ENCODE measurements at regions not wholly inside any gene's neighbourhood (a gene's known extent, or its start where the extent isn't known, plus 50 kb on each side); places are given as distances from the start of the nearest gene placed in this dataset.

DNA sequence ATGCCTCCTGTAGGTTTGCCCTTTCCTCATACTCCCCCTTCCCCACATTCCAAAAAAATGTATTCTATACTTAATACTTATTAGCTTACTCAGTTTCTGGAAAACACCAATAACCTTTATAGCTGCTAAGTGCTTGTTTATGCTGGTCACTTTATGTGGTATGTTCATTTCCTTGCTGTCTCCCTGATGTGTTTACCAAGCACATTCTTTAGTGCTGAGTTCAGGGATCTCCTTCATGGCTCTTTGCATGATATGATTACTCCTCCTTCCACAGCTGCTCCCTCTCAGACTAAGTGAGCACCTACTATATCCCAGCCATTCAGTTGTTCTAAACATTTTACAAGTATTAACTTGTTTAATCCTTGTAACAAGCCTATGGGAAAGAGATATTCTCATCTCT is 698.3 kb upstream of the FANCL start:
- TF ChIP-seq, protein P1, sequence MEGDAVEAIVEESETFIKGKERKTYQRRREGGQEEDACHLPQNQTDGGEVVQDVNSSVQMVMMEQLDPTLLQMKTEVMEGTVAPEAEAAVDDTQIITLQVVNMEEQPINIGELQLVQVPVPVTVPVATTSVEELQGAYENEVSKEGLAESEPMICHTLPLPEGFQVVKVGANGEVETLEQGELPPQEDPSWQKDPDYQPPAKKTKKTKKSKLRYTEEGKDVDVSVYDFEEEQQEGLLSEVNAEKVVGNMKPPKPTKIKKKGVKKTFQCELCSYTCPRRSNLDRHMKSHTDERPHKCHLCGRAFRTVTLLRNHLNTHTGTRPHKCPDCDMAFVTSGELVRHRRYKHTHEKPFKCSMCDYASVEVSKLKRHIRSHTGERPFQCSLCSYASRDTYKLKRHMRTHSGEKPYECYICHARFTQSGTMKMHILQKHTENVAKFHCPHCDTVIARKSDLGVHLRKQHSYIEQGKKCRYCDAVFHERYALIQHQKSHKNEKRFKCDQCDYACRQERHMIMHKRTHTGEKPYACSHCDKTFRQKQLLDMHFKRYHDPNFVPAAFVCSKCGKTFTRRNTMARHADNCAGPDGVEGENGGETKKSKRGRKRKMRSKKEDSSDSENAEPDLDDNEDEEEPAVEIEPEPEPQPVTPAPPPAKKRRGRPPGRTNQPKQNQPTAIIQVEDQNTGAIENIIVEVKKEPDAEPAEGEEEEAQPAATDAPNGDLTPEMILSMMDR (IDR thresholded peaks at IDR 0.05; ENCODE audit: extremely low read depth, low read depth, low read length) = no peak
- H3K27me3 ChIP-seq (ENCODE audit: insufficient read depth, low read length) = no peaks in the 10 kb centered on the region
- no peaks in the 10 kb centered on the region for H3K36me3 ChIP-seq (ENCODE audit: insufficient read depth, low read length)
- no peak overlapping the region for H2AFZ ChIP-seq (ENCODE audit: low read length)
- no peak overlapping the region for H3K4me2 ChIP-seq (ENCODE audit: insufficient read depth, low read length)
- no peaks in the 10 kb centered on the region for H3K79me2 ChIP-seq (ENCODE audit: insufficient read depth, low read length)
- H3K4me1 ChIP-seq (ENCODE audit: insufficient read depth, low read length) = no peaks in the 10 kb centered on the region
- H3K9me3 ChIP-seq (ENCODE audit: low read depth, low read length) = no peaks in the 10 kb centered on the region
- no peak overlapping the region for H3K4me3 ChIP-seq (ENCODE audit: insufficient read depth, low read length)
- no peak overlapping the region for H3K27ac ChIP-seq (ENCODE audit: low read depth, low read length)
- no peaks in the 10 kb centered on the region for H4K20me1 ChIP-seq (ENCODE audit: insufficient read depth, low read length)
- DNase-seq (ENCODE audit: insufficient read length, low spot score, missing footprints) = no peak

DNA sequence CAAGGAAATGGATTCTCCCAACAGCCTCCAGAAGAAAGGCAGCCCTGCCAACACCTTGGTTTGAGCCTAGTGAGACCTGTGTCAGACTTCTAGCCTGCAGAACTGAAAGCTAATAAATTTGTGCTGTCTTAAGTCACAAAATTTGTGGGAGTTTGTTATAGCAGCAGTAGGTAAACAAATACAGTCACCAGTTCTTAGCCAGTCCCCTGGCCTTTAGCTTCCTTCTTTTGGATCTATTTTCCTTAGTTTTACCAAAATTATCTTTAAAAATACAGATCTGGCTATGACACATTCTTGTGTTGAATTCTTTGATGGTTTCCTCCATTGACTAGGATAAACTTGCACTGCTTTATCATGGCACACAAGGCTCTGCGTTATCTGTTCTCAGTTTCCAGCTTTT is 697.9 kb upstream of the FANCL start:
- no peaks in the 10 kb centered on the region for H4K20me1 ChIP-seq (ENCODE audit: insufficient read depth, low read length)
- TF ChIP-seq, protein P1 (IDR thresholded peaks at IDR 0.05; ENCODE audit: extremely low read depth, low read depth, low read length) = no peak
- no peaks in the 10 kb centered on the region for H3K4me1 ChIP-seq (ENCODE audit: insufficient read depth, low read length)
- no peak overlapping the region for H3K4me3 ChIP-seq (ENCODE audit: insufficient read depth, low read length)
- no peak overlapping the region for H3K27ac ChIP-seq (ENCODE audit: low read depth, low read length)
- no peaks in the 10 kb centered on the region for H3K36me3 ChIP-seq (ENCODE audit: insufficient read depth, low read length)
- DNase-seq (ENCODE audit: insufficient read length, low spot score, missing footprints) = no peak
- H3K79me2 ChIP-seq (ENCODE audit: insufficient read depth, low read length) = no peaks in the 10 kb centered on the region
- no peaks in the 10 kb centered on the region for H3K27me3 ChIP-seq (ENCODE audit: insufficient read depth, low read length)
- H3K4me2 ChIP-seq (ENCODE audit: insufficient read depth, low read length) = no peak overlapping the region
- H3K9me3 ChIP-seq (ENCODE audit: low read depth, low read length) = no peaks in the 10 kb centered on the region
- no peak overlapping the region for H2AFZ ChIP-seq (ENCODE audit: low read length)

DNA sequence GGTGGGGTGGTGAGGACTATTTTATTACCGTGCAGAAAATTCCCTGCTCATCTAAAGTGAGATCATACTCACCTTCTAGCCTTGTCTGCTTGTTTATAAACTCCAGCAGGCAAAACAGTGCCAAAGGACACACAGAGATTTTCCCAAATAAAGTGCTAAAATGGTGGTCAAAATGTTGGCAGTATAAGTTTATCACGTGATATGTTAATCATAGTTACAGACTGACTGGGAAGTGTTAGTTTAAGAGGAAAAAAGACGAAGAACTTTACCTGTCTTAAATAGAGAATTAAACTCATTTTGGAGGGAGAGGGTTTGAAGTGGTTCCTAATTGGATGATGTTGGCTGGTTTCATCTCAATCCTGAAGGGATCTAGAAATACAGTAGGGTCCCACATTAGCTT is 691.7 kb upstream of the FANCL start:
- no peak for DNase-seq (ENCODE audit: insufficient read length, low spot score, missing footprints)
- H2AFZ ChIP-seq (ENCODE audit: low read length) = no peak overlapping the region
- no peaks in the 10 kb centered on the region for H3K9me3 ChIP-seq (ENCODE audit: low read depth, low read length)
- H3K4me2 ChIP-seq (ENCODE audit: insufficient read depth, low read length) = no peak overlapping the region
- H3K27ac ChIP-seq (ENCODE audit: low read depth, low read length) = no peak overlapping the region
- H3K27me3 ChIP-seq (ENCODE audit: insufficient read depth, low read length) = no peaks in the 10 kb centered on the region
- TF ChIP-seq, protein P1 (IDR thresholded peaks at IDR 0.05; ENCODE audit: extremely low read depth, low read depth, low read length) = no peak
- no peaks in the 10 kb centered on the region for H3K36me3 ChIP-seq (ENCODE audit: insufficient read depth, low read length)
- no peaks in the 10 kb centered on the region for H4K20me1 ChIP-seq (ENCODE audit: insufficient read depth, low read length)
- no peaks in the 10 kb centered on the region for H3K79me2 ChIP-seq (ENCODE audit: insufficient read depth, low read length)
- no peak overlapping the region for H3K4me3 ChIP-seq (ENCODE audit: insufficient read depth, low read length)
- H3K4me1 ChIP-seq (ENCODE audit: insufficient read depth, low read length) = no peaks in the 10 kb centered on the region

DNA sequence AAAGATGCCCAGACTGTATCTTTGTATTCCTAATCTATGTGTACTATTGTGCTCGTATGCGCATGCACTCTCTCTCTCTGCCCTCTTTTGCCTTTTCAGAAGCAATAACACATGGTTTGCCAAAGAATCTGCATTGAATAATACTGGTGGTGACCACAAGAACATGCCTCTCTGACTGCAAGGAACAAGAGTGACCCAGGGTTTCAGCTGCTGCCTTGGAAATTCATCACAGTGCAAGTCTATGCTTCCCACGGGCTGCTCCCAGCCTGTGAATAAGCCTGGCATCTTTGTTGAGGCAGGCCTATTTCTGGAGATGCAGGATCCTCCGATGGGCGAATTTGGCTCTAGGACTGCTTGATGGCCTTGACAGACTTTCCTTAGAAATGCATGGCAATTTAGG is 689.4 kb upstream of the FANCL start:
- TF ChIP-seq, protein P1 (IDR thresholded peaks at IDR 0.05; ENCODE audit: extremely low read depth, low read depth, low read length) = no peak
- no peak for DNase-seq (ENCODE audit: insufficient read length, low spot score, missing footprints)
- Histone ChIP-seq H2AFZ (ENCODE audit: low read length) (no peak overlapping the region), H3K4me1 (ENCODE audit: insufficient read depth, low read length) (no peaks in the 10 kb centered on the region), H3K27ac (ENCODE audit: low read depth, low read length) (no peak overlapping the region), H3K4me3 (ENCODE audit: insufficient read depth, low read length) (no peak overlapping the region), H4K20me1 (ENCODE audit: insufficient read depth, low read length) (no peaks in the 10 kb centered on the region), H3K36me3 (ENCODE audit: insufficient read depth, low read length) (no peaks in the 10 kb centered on the region), H3K79me2 (ENCODE audit: insufficient read depth, low read length) (no peaks in the 10 kb centered on the region), H3K9me3 (ENCODE audit: low read depth, low read length) (no peaks in the 10 kb centered on the region), H3K4me2 (ENCODE audit: insufficient read depth, low read length) (no peak overlapping the region), H3K27me3 (ENCODE audit: insufficient read depth, low read length) (no peaks in the 10 kb centered on the region)

Measured in osteoblast (primary cell).